ENCODE measurements at regions not wholly inside any gene's neighbourhood (a gene's known extent, or its start where the extent isn't known, plus 50 kb on each side); places are given as distances from the start of the nearest gene placed in this dataset.

GRCh38 chr20:52469128-52469527, 277.5 kb upstream of the ZFP64 start:
- H3K4me3 ChIP-seq (ENCODE audit: low read depth, low read length): no peak overlapping the region
- no peak for TF ChIP-seq CTCF (IDR thresholded peaks at IDR 0.05; ENCODE audit: borderline replicate concordance, insufficient read depth, low read depth, low read length)

DNA sequence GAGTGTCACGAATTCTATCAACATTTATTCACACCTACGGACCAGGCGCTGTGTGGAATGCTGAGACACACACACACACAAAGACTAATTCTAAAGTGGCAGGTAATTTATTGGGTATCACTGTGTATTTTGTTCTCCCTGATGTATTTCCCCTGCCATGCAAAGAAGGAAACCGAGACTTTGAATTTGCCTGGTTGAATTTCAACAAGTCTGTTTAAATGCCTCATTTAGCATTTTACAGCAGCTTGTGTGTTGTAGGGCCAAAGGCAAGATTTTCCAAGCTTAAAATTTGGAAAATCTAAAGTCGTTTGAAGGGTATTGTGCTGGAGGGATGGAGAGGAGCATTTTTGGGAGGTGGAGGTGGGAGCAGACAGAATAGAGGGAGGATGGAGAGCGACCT, 274.4 kb upstream of the ZFP64 start:
- no peak for TF ChIP-seq CTCF (IDR thresholded peaks at IDR 0.05; ENCODE audit: borderline replicate concordance, insufficient read depth, low read depth, low read length)
- H3K4me3 ChIP-seq (ENCODE audit: low read depth, low read length): no peak overlapping the region

DNA sequence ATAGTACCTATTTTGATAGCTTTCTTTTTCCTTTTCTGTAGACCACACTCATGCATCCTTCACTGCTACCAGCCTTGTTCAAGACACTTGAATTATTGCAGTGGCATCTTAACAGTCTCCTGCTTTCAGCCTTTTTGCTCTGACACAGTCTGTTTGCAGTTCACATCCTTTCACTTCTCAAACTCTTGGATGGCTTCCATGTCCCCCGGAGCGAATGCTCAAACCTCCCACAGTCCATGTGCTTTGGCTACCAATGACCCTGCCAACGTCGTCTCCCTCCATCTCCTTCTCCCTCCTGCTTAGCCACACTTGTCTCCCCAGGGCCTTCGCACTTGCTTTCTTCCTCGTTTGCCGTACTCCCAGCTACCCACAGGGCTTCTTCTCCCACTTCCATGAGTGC, 270.0 kb upstream of the ZFP64 start:
- no peak for TF ChIP-seq CTCF (IDR thresholded peaks at IDR 0.05; ENCODE audit: borderline replicate concordance, insufficient read depth, low read depth, low read length)
- no peak overlapping the region for H3K4me3 ChIP-seq (ENCODE audit: low read depth, low read length)

DNA sequence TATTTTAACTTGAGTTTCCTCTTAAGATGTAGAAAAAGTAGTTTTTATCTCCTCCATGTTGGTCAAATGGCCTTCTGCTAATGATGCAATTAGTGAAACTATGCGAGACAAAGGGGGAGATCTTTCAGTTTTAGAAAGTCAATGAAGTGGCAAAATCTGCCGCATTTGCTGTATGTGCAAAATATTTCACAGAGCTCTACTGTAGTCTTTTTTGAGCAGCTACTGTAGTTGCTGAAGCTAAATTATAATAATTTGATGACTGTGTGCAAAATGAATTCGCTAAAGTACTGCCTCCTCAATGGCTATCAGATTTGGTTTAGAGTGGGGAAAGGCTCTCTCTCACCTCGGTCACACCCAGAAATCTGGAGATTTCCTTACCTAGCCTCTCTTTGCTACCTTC, 267.6 kb upstream of the ZFP64 start:
- H3K4me3 ChIP-seq (ENCODE audit: low read depth, low read length): no peak overlapping the region
- TF ChIP-seq CTCF (IDR thresholded peaks at IDR 0.05; ENCODE audit: borderline replicate concordance, insufficient read depth, low read depth, low read length): no peak

- TF ChIP-seq CTCF (IDR thresholded peaks at IDR 0.05; ENCODE audit: borderline replicate concordance, insufficient read depth, low read depth, low read length): no peak
- H3K4me3 ChIP-seq (ENCODE audit: low read depth, low read length): no peak overlapping the region
Measured at GRCh38 chr20:52457826-52458225, 266.2 kb upstream of the ZFP64 start.

DNA sequence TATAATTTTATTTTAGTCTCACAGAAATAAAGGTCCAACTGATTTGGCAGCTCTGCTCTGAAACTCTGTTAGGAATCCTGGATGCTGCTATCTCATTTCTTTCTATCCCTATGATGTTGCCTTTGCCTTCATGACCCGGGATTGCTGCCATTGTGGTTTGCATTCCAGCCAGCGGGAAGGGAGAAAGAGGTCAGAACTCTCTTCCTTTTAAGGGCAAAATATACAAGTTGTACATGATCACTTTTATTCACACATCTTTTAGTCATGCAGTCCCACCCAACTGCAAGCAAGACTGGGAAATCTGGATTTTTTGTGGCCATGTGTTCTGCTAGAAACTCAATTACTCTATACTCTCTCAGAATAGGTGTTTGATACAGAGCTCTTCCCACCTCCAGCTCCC, 263.1 kb upstream of the ZFP64 start:
- H3K4me3 ChIP-seq (ENCODE audit: low read depth, low read length): no peak overlapping the region
- no peak for TF ChIP-seq CTCF (IDR thresholded peaks at IDR 0.05; ENCODE audit: borderline replicate concordance, insufficient read depth, low read depth, low read length)

DNA sequence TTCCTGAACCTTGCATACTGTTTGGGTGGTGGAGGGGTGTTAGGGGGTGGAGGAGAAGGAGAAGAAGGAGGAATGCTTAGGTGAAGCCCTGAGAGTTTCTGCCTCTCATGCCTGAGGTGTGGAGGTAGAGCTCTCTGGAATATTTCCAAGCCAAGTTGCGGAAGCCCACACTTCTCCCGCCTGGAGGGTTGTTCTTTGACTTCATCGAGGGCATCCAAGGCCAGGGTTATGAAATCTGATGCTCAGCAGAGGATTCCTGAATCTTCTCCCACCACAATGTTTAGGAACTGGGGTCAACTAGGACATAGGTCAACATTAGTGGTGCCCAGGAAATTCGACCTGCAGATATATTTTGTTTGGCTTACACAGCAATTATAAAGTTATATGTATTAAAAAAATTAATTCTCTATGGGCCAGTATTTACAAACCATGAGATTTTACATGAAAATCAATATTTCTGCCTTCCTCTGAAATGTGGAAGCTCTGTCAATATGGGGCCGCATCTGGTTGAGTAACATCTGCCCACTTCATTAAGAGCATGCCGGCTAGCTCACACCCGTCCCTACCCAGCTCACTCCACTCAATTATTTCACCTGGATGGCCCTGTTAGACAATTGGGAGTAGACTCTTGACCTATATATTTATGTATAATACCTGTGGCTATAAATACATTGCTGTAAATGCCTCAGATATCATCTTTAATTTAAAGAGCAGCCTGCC, 257.1 kb upstream of the ZFP64 start:
- TF ChIP-seq CTCF (IDR thresholded peaks at IDR 0.05; ENCODE audit: borderline replicate concordance, insufficient read depth, low read depth, low read length): no peak

More for the DNA sequence above, 257.1 kb upstream of the ZFP64 start:
- no peak overlapping the region for H3K4me3 ChIP-seq (ENCODE audit: low read depth, low read length)

Data from GM12875 (cell line).